Ishikawa (cell line): ENCODE measurements at regions not wholly inside any gene's neighbourhood (a gene's known extent, or its start where the extent isn't known, plus 50 kb on each side); places are given as distances from the start of the nearest gene placed in this dataset.

Source experiments
- CEBPB ChIP-seq: IDR thresholded peaks from 2 replicates; pipeline ENCODE4 v1.6.1; 2012
- CREB1 ChIP-seq: IDR thresholded peaks from 2 replicates; pipeline ENCODE4 v1.6.1; 2012; ENCODE audit warnings: low read depth
- EGR1 ChIP-seq: IDR thresholded peaks from 2 replicates; pipeline ENCODE4 v1.6.1; 2012
- EP300 ChIP-seq: IDR thresholded peaks from 2 replicates; pipeline ENCODE4 v1.6.1; 2012; ENCODE audit warnings: borderline replicate concordance
- FOXM1 ChIP-seq: IDR thresholded peaks from 2 replicates; pipeline ENCODE4 v1.6.1; 2012; ENCODE audit warnings: low read depth, borderline replicate concordance
- MAX ChIP-seq: IDR thresholded peaks from 2 replicates; pipeline ENCODE4 v1.6.1; 2012
- NFIC ChIP-seq: IDR thresholded peaks from 2 replicates; pipeline ENCODE4 v1.6.1; 2012
- RAD21 ChIP-seq: IDR thresholded peaks from 2 replicates; pipeline ENCODE4 v1.6.1; 2012; ENCODE audit warnings: low read depth
- REST ChIP-seq: IDR thresholded peaks from 2 replicates; pipeline ENCODE4 v1.6.1; 2012; ENCODE audit warnings: low read depth, mild to moderate bottlenecking
- TAF1 ChIP-seq: IDR thresholded peaks from 2 replicates; pipeline ENCODE4 v1.6.1; 2012; ENCODE audit warnings: low read depth, mild to moderate bottlenecking
- TCF12 ChIP-seq: IDR thresholded peaks from 2 replicates; pipeline ENCODE4 v1.6.1; 2012; ENCODE audit warnings: low read depth
- TEAD4 ChIP-seq: IDR thresholded peaks from 2 replicates; pipeline ENCODE4 v1.6.1; 2012
- USF1 ChIP-seq: IDR thresholded peaks from 2 replicates; pipeline ENCODE4 v1.6.1; 2012
- YY1 ChIP-seq: IDR thresholded peaks from 2 replicates; pipeline ENCODE4 v1.6.1; 2012; ENCODE audit warnings: low read depth
- ZBTB7A ChIP-seq: IDR thresholded peaks from 2 replicates; pipeline ENCODE4 v1.6.1; 2012; ENCODE audit warnings: low read depth

- no peak for TF ChIP-seq EP300
- no peak for TF ChIP-seq REST
- TF ChIP-seq TAF1: no peak
- TF ChIP-seq CREB1: no peak
- no peak for TF ChIP-seq EGR1
- no peak for TF ChIP-seq ZBTB7A
- no peak for TF ChIP-seq TCF12
- no peak for TF ChIP-seq TEAD4
These were observed 141.6 kb downstream of the OLFM1 start for GRCh38 chr9:135228983-135229625.

- TF ChIP-seq YY1 (no peak), MAX (no peak), TCF12 (no peak), EP300 (no peak), CEBPB (no peak), NFIC (no peak), TEAD4 (no peak), CREB1 (no peak), TAF1 (no peak), REST (no peak), EGR1 (no peak), ZBTB7A (no peak), USF1 (no peak), RAD21 (no peak), FOXM1 (no peak)
These were observed 142.4 kb downstream of the OLFM1 start for GRCh38 chr9:135229701-135230385.

GRCh38 chr9:135230386-135230765, 142.9 kb downstream of the OLFM1 start:
- TF ChIP-seq TCF12 (no peak), ZBTB7A (no peak), YY1 (no peak), TAF1 (no peak), CREB1 (no peak), NFIC (no peak), REST (no peak), FOXM1 (no peak), EGR1 (no peak), RAD21 (no peak), CEBPB (no peak), EP300 (no peak), TEAD4 (no peak), MAX (no peak)

- TF ChIP-seq MAX: no peak
- no peak for TF ChIP-seq REST
- no peak for TF ChIP-seq FOXM1
- no peak for TF ChIP-seq CREB1
- no peak for TF ChIP-seq CEBPB
- no peak for TF ChIP-seq TEAD4
- no peak for TF ChIP-seq TCF12
- no peak for TF ChIP-seq RAD21
- no peak for TF ChIP-seq NFIC
- no peak for TF ChIP-seq YY1
- no peak for TF ChIP-seq ZBTB7A
- TF ChIP-seq TAF1: no peak
- TF ChIP-seq EP300: no peak
- TF ChIP-seq USF1: no peak
- no peak for TF ChIP-seq EGR1
These were observed 143.5 kb downstream of the OLFM1 start for GRCh38 chr9:135230817-135231520.
